Transverse colon (tissue), 4 donors: ENCODE measurements at regions not wholly inside any gene's neighbourhood (a gene's known extent, or its start where the extent isn't known, plus 50 kb on each side); places are given as distances from the start of the nearest gene placed in this dataset.

Experiments used
- DNase-seq: peaks from one replicate; pipeline ENCODE4 v3.0.0-alpha.2; 2019
- H3K27ac ChIP-seq, 4 donors: fragments of 200-600 bp; sonication (generic); 2 replicates each; pipeline ENCODE4 v1.5.1; 2016 to 2018; ENCODE audit warnings: inconsistent platforms in 4 of 4
- H3K27me3 ChIP-seq: fragments of 200-600 bp; sonication (generic); 2 replicates; pipeline ENCODE4 v1.5.1; 2017; ENCODE audit warnings: inconsistent platforms
- H3K36me3 ChIP-seq, 4 donors: fragments of 200-600 bp; sonication (generic); 2 replicates each; pipeline ENCODE4 v1.5.1; 2017 to 2019; ENCODE audit warnings: inconsistent platforms in 4 of 4
- H3K4me1 ChIP-seq, 4 donors: fragments of 200-600 bp; sonication (generic); 2 replicates each; pipeline ENCODE4 v1.5.1; 2017 to 2020; ENCODE audit warnings: inconsistent platforms in 4 of 4
- H3K4me3 ChIP-seq, 4 donors: fragments of 200-600 bp; sonication (generic); 1 replicate in 1 of 4; 2 replicates in 3 of 4; pipeline versions ENCODE4 v1.5.1 to v1.6.1; 2017 to 2019; ENCODE audit warnings: inconsistent platforms in 4 of 4
- H3K9me3 ChIP-seq, 2 donors: fragments of 200-600 bp; sonication (generic); 2 replicates each; pipeline ENCODE4 v1.5.1; 2017 to 2019; ENCODE audit warnings: inconsistent platforms in 2 of 2
- CTCF ChIP-seq, 5 experiments: fragments of 200-600 bp in 3 of 5; fragments of 450-650 bp in 2 of 5; sonication (generic) in 3 of 5; IDR thresholded peaks; 1 replicate in 2 of 5; 2 replicates in 3 of 5; pipeline ENCODE4 v1.5.1; 2016 to 2017; ENCODE audit warnings: antibody characterized with exemption in 5 of 5, inconsistent platforms in 3 of 5, mild to moderate bottlenecking in 2 of 5, moderate library complexity in 1 of 5
- EP300 ChIP-seq: sonication (generic); formaldehyde crosslinking; IDR thresholded peaks from one replicate; pipeline ENCODE4 v1.6.1; 2017; ENCODE audit warnings: antibody characterized with exemption, low read depth
- POLR2A ChIP-seq: fragments of 450-650 bp; IDR thresholded peaks from one replicate; pipeline ENCODE4 v1.6.1; 2016; ENCODE audit warnings: antibody characterized with exemption, mild to moderate bottlenecking, moderate library complexity
- POLR2AphosphoS5 ChIP-seq, 3 donors: sonication (generic); formaldehyde crosslinking; IDR thresholded peaks; one replicate each; pipeline ENCODE4 v1.6.1; 2016; ENCODE audit warnings: antibody characterized with exemption in 3 of 3
- WGBS, 2 donors: methylation state at CpG; one replicate each; pipeline ENCODE4 v1.1.5; 2018; ENCODE audit warnings: low coverage in 1 of 2; 5-methylcytosine and 5-hydroxymethylcytosine counted together
- in situ Hi-C, 4 donors: fragments of 200-750 bp; cut with MboI; loops; one replicate each; pipeline versions ENCODE4 v1.15.0 to v1.15.1; 2017; ENCODE audit warnings: low sequenced_read_pairs in 3 of 4, low pct_ligation_motif_present in 1 of 4, low pct_unique_long_range_greater_than_20kb in 1 of 4
- intact Hi-C: fragments of 100-400 bp; cut with DNase I; formaldehyde crosslinking; loops from one replicate; pipeline ENCODE4 v1.15.1; 2023; ENCODE audit warnings: low total_unique reads

DNA sequence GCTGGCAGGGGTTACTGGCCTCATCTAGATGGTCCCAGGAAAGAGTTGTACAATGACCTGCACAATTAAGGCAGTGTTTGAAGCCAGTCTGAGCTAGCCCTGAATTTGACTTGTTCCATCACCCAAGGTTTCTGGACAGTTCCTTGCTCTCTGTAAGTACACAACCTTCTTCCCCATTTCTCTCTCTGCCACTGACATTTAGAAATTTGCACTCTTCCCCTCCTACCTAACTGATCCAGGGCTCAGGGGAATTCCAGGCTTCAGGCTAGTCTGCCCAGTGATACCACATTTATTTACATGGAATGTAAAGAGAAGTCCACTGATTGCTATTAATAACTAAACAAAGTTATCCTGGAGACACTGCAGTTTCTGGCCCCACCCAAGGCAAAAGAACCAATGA lies 139.0 kb upstream of the GPR26 start:
- no peaks in the 10 kb centered on the region for H3K9me3 ChIP-seq
- no peak overlapping the region for H3K4me3 ChIP-seq
- no peaks in the 10 kb centered on the region for H3K4me1 ChIP-seq
- peaks cover 5% of the 10 kb centered on the region for H3K27me3 ChIP-seq
- TF ChIP-seq POLR2A (no peak), POLR2AphosphoS5 (IDR thresholded peaks at IDR 0.05) (no peak), EP300 (no peak), CTCF (IDR thresholded peaks at IDR 0.05) (no peak)
- no peaks in the 10 kb centered on the region for H3K36me3 ChIP-seq
- intact Hi-C loops = no loop called here
- in situ Hi-C loops = no loop called here
- H3K27ac ChIP-seq = no peak overlapping the region
- DNase-seq = no peak

DNA sequence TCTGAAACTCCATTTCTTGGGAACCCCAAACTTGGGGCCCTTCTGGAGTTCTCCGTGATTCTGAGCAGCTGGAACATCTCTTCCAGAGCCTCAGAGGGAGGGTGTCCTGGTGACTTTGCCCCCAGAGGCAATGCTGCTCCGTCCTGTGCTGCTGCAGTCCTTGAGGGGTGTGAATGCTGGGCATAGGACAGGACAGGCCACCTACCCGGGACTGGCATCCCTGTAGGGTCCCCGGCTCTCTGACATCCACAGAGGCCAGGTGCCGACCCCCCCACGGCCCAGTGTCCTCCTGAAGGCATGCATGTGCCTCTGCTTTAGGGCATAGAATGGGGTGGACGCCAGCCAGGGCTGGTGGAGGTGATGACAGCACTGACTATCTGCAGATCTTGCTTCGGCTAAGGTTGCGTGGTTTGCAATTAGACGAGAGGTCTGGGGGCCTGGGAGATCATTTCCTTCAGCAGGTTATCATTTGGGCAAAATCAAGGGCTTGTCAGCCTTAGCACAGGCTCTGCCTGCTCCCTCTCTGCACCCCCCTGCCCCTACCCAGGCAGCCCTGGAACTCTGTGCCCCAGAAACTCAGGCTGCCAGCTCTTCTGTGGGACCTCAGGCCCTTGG lies 136.9 kb upstream of the GPR26 start:
- in situ Hi-C loops (no loop called here), intact Hi-C loops (no loop called here)
- Histone ChIP-seq H3K4me3 (no peak overlapping the region), H3K4me1 (no peaks in the 10 kb centered on the region), H3K27ac (no peak overlapping the region), H3K27me3 (peaks cover 5% of the 10 kb centered on the region), H3K9me3 (no peaks in the 10 kb centered on the region), H3K36me3 (no peaks in the 10 kb centered on the region)
- 65% methylated on average over 10 of the region's 10 CpGs; no CpG with 5 or more reads in 1 of the 2 donors for WGBS, 2 donors
- TF ChIP-seq EP300 (no peak), POLR2AphosphoS5 (IDR thresholded peaks at IDR 0.05) (no peak), POLR2A (no peak), CTCF (IDR thresholded peaks at IDR 0.05) (no peak)
- no peak for DNase-seq

- Histone ChIP-seq H3K4me3 (no peak overlapping the region), H3K4me1 (no peaks in the 10 kb centered on the region), H3K36me3 (no peaks in the 10 kb centered on the region), H3K9me3 (no peaks in the 10 kb centered on the region), H3K27ac (no peak overlapping the region), H3K27me3 (peaks cover 5% of the 10 kb centered on the region)
- 40 to 73% methylated on average over 1 to 9 of the region's 9 CpGs for WGBS, 2 donors
- intact Hi-C loops = no loop called here
- DNase-seq = no peak
- no peak for TF ChIP-seq CTCF (IDR thresholded peaks at IDR 0.05)
- no peak for TF ChIP-seq POLR2AphosphoS5 (IDR thresholded peaks at IDR 0.05)
- TF ChIP-seq POLR2A = no peak
- TF ChIP-seq EP300 = no peak
- in situ Hi-C loops = no loop called here
These were observed 135.8 kb upstream of the GPR26 start for GRCh38 chr10:123530166-123530870.

DNA sequence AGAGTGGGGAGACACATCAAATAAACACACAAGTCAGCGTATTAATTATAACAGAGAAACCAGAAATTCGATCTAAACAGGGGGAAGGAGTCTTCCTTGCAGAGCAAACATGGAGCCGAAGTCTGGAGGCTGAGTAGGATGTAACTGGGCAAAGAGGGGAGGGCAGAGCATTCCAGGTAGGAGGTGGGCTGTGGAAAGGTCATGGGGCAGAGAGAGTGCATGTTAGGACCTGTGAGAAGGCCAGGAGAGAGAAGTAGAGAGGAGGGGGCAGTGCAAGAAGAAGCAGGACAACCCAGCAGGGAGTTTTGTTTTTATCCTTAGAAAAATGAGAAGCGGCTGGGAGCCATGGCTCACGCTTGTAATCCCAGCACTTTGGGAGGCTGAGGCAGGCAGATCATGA lies 130.8 kb upstream of the GPR26 start:
- Histone ChIP-seq H3K36me3 (no peaks in the 10 kb centered on the region), H3K27me3 (peaks cover 21% of the 10 kb centered on the region), H3K4me1 (no peaks in the 10 kb centered on the region), H3K4me3 (no peak overlapping the region), H3K9me3 (no peaks in the 10 kb centered on the region), H3K27ac (no peak overlapping the region)
- DNase-seq = no peak
- intact Hi-C loops (no loop called here), in situ Hi-C loops (no loop called here)
- WGBS, 2 donors = 70 to 89% methylated on average over 3 to 5 of the region's 5 CpGs
- TF ChIP-seq POLR2A (no peak), EP300 (no peak), POLR2AphosphoS5 (IDR thresholded peaks at IDR 0.05) (no peak), CTCF (IDR thresholded peaks at IDR 0.05) (no peak)
